Bronchial epithelial cell (primary cell): ENCODE measurements at regions not wholly inside any gene's neighbourhood (a gene's known extent, or its start where the extent isn't known, plus 50 kb on each side); places are given as distances from the start of the nearest gene placed in this dataset.
A peak's percentile ranks its signal among the peaks of the same experiment; 100 is the strongest.
"Not testable (repeated sequence)": the region's sequence is repeated elsewhere in the genome, so short reads cannot be mapped to it uniquely, and the experiment has no call there.

Source experiments
- DNase-seq: peaks from one replicate; pipeline ENCODE4 v3.0.0-alpha.2; 2010; ENCODE audit warnings: low read depth
- FAIRE-seq: peaks from 2 replicates; lab custom pipeline; 2011; peaks lifted over from hg19 to GRCh38; lab: Jason Lieb, UNC
- H3K27me3 ChIP-seq: 2 replicates; pipeline ENCODE4 v1.5.1; 2011; ENCODE audit warnings: low read length; ENCODE audit not compliant: control insufficient read depth, insufficient read depth
- H3K36me3 ChIP-seq: 2 replicates; pipeline ENCODE4 v1.5.1; 2011; ENCODE audit warnings: low read length; ENCODE audit not compliant: control insufficient read depth, insufficient read depth
- H3K4me3 ChIP-seq: 2 replicates; pipeline ENCODE4 v1.5.1; 2011; ENCODE audit warnings: mild to moderate bottlenecking, low read depth, low read length, control low read depth

DNA sequence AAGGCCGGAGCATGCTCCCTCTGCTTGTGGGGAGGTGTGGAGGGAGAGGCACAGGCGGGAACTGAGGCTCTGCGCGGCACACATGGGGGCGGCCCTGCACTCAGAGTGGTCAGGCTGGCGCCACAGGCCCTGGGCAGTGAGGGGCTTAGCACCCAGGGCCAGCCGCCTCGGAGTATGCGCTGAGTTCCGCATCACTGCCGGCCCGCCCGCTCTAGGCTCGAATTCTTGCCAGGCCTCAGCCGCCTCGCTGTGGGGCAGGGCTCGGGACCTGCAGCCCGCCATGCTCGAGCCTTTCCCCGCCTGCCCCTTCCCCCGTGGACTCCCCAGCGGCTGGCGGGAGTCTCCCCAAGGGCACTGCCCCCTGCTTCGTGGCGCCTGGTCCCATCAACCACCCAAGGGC is 905.9 kb downstream of the SPATA31A6 start:
- not testable (repeated sequence) for H3K36me3 ChIP-seq, H3K4me3 ChIP-seq, DNase-seq, H3K27me3 ChIP-seq, FAIRE-seq

DNA sequence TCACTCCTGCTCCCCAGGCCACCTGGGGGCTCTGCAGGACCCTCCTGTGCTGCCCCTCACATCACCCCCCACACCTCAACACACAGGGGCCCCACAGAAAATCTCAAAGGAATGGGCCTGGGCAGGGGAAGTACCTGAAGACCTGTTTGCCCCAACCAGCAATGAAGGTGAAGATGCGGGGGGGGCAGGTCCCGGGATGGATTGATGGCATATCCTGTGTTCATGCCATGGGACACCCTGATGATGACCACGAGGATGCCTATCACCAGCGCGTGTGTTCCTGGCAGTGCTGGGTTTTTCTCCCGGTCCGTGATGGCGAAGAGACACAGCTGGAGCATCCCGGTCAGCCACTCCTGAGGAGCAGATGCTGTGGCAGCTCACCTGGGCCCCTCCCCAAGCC is 926.9 kb downstream of the SPATA31A6 start:
- not testable (repeated sequence) for H3K4me3 ChIP-seq, H3K36me3 ChIP-seq, H3K27me3 ChIP-seq, DNase-seq, FAIRE-seq

DNA sequence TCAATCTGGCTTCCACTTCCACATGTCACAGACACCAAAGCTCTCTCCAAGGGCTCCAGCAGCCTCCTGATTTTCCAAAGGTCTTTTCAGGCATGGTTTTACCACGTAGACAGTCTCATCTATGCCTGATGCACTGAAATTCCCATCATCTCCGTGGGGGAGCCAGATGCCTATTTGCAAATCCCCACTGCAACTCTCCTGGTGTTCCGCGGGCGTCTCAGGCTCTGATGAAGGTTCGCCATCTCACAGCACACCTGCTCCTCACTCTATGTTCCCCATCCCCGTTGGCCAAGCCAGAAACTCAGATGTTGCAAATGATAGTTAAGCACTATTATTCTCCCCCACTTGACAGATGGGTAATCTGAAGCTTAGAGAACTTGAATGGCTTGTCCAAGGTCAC is 929.4 kb downstream of the SPATA31A6 start:
- not testable (repeated sequence) for H3K27me3 ChIP-seq, FAIRE-seq, DNase-seq, H3K36me3 ChIP-seq, H3K4me3 ChIP-seq

DNA sequence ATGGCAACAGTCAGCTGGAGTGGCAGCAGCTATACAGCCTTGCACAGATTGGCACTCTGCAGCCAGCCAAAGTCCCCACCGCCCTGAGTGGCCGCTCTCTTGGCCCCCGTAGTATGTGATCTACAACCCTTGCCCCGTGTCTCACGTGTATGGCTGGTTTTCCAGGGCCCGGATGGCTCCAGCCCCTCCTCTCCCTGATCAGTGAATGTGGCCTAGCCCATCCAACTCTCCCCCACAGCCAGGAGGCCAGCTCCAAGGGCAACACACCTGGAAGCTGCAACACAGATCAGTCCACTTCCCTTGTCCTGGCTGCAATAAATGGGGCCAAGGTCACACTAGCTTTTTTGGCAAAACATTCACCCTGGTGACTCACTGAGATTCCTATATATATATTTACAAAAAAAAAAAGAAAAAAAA is 932.4 kb downstream of the SPATA31A6 start:
- H3K27me3 ChIP-seq, H3K36me3 ChIP-seq, DNase-seq, FAIRE-seq, H3K4me3 ChIP-seq: not testable (repeated sequence)

DNA sequence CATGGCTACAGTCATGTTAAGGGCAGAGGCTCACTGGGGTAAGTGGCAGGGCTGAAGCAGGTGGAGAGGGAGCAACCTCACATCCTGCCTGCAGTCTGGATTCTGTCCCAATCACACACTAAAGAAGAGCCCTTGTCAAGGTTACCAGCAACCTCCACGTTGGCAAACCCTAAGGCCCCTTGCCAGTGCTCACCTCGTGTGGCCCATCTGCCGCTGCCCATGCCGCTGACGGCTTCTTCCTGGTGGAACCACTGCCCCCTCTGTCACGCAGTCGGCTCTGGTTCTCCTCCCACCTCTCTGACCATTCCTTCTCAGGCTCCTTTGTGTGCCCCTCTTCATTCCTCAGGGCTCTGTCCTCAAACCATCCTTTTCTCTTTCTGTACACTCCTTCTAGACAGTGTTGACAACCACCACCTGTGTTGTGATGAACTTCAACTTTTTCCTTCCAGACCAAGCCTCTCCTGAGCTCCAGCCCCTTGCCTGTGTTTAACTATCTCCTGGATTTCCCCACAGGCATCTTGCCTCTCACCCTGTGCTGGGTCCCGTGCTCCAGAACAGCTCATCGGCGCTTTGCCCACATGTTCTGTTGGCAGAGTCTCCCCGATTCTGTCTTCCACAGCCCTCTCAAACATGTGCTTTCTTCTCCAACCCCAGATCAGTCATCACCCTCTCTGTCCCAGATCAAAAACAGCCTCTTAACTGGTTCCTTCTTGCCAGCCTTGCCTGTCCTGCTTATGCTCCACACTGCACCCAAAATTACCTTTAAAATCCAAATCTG is 934.8 kb downstream of the SPATA31A6 start:
- H3K36me3 ChIP-seq, H3K4me3 ChIP-seq, DNase-seq, FAIRE-seq, H3K27me3 ChIP-seq: not testable (repeated sequence)

DNA sequence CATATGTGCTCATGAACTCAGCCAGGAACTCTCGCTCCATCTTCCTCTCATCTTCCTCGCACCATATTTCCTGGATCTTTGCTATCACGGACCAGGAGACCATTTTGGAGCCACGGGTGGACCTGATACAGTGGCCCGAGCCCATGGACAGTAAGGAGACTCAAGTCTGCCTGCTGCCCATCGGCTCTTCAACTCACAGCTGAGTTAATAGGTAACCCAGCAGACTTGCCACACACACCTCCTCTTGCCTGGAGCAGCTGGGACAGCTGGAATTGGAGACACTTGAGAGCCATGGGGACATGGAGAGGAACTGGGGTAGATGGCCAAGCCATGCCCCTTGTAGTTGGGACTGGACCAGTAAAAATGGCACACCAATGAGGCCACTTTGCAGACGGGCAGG is 936.1 kb downstream of the SPATA31A6 start:
- FAIRE-seq, H3K36me3 ChIP-seq, H3K27me3 ChIP-seq, DNase-seq, H3K4me3 ChIP-seq: not testable (repeated sequence)

DNA sequence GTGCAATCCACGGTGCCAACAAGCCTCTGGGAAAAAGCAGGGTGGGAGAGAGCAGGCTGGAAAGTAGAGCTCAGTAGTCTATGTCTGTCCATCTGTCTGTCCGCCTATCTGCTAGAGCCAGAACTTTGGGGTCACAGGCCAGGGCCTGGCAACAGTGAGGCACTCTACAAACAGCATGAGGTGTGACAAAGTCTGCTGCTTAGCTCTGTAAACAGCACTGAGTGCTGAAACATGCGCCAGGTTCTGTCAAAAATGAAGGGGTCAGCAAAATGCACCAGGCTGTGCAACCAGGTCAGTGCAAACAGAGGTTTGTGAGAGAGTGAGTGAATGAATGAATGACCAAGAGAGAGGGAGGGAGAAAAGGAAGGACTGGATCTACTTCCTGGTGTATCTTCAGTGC is 936.5 kb downstream of the SPATA31A6 start:
- not testable (repeated sequence) for H3K36me3 ChIP-seq, H3K4me3 ChIP-seq, FAIRE-seq, DNase-seq, H3K27me3 ChIP-seq

DNA sequence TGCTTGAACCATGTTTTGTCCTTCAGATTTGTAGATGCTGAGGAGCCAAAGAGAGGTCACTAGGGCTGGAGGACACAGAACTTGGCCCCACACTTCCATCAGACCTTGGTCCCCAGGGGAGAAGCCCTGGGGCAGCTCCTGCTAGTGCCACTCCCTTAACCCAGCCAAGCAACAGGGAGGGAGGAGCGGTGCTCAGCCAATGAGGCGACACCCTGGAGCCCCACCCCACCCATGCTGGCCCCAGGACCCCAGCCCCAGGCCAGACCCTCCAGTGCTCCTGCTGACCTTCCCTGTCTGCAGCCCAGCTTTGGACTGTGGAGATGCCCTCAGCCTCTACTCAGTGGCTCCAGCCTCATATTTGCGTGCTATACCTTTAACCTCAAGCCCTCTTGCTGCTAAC is 942.4 kb downstream of the SPATA31A6 start:
- not testable (repeated sequence) for H3K4me3 ChIP-seq, DNase-seq, FAIRE-seq, H3K27me3 ChIP-seq, H3K36me3 ChIP-seq

DNA sequence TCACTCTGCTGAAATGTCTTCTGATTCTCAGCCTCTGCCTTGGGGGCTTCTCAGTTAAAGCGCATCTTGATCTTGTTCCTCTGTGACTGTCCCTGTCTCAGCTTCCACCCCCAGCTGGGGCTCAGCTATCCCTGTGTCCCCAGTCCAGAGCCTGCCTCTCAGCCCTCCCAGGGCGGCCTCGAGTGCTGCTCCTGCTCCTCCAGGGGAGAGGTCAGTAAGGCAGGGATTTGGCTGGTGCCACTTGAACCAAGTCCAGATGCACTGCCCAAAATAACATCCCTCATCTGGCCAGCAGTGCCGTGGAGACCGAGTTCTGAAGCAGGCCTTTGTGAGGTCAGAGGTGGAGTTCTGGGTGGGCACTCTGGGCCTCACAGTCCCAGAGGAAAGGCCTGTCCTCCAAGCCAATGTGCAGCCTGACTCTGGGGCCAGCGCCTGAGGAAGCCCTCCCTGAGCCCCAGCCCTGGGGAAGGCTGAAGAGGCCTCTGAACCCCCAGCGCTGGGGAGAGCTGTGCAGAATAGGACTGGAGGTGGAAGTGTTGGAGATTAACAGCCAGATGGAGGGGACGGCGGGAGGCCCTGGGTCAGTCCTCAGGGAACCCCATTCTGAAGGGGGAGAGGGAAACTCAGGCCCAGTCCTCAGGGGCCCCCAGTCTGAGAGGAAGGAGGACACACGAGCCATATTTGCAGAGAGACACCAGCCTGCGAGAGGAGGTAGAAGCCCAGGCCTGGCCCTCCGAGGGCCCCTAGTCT is 943.7 kb downstream of the SPATA31A6 start:
- H3K4me3 ChIP-seq, FAIRE-seq, H3K27me3 ChIP-seq, H3K36me3 ChIP-seq, DNase-seq: not testable (repeated sequence)

DNA sequence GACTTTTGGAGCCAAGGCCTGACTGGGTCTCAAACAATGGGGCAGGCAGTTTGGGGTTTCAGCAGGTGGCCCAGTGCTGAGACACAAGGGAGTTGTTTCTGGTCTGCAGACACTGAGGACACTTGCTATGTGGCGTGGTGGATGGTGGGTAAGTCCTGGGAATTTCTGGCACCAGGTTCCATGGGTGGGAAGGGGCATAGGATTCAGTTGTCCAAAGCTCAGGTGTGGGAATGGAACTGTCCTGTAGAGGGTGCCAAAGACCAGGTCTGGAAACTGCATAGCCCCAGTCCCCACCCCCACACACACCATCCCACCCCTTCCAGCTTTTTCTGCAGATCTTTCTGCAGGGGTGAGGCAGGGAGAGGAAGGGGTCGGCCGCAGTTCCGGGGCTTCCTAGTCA is 944.5 kb downstream of the SPATA31A6 start:
- H3K4me3 ChIP-seq, DNase-seq, H3K36me3 ChIP-seq, FAIRE-seq, H3K27me3 ChIP-seq: not testable (repeated sequence)

DNA sequence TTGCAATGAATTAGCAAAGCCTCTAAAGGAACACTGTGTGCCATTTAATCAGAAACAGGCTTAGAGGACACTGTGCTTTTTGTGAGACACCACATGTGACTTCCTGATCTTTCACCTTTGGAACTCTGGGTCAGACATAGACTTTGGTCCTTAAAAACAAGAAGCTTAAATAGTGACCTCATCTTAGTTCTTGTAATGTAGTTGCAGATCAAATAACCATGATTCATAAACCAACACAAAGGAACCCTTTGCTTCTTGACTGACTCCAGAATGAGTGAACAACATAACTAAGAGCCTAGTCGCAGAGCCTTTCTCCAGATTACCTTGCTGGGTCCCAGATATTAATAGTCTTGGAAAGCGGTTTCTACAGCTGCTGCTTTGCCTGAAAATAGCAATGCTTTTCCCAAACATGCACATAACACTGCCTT is 947.3 kb downstream of the SPATA31A6 start:
- H3K4me3 ChIP-seq, H3K27me3 ChIP-seq, H3K36me3 ChIP-seq, FAIRE-seq: not testable (repeated sequence)
- DNase-seq, result peak; percentile 40

DNA sequence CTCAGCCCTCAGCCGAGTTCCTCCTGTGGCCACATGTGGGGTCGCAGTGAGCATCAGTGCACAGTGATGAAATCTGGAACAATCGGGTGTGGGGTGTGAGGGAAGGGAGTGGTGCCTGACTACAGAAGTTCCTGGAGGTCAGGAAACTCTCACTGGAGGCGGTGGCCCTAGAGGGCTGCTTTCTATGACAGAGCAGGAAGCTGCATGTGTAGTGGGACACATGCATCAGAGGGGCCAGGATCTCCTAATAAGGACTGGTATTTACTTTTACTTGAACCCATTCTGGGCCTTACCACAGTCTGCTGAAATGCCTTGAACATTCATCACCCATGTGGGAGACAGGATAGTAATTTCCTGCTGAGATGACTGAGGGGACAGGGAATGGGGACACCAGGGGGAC is 952.0 kb downstream of the SPATA31A6 start:
- DNase-seq, result peak; percentile 7
- not testable (repeated sequence) for H3K4me3 ChIP-seq, H3K36me3 ChIP-seq, FAIRE-seq, H3K27me3 ChIP-seq

DNA sequence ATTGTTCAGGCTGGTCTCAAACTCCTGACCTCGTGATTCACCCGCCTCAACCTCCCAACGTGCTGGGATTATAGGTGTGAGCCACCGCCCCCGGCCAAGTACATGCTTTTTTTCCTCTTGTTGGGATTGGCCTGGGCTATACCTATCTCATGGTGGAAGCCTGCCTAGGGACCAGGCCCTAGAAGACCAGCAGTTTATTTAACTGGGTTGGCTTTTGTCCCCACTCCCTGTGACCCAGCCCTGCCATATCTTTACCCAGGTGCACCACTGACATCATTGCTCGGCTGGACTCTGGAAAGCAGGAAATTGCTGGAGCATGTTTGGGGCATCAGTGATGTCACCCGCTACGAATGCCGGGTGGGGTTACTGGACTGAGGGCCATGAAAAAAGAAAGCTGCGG is 955.5 kb downstream of the SPATA31A6 start:
- FAIRE-seq, DNase-seq, H3K27me3 ChIP-seq, H3K4me3 ChIP-seq, H3K36me3 ChIP-seq: not testable (repeated sequence)

DNA sequence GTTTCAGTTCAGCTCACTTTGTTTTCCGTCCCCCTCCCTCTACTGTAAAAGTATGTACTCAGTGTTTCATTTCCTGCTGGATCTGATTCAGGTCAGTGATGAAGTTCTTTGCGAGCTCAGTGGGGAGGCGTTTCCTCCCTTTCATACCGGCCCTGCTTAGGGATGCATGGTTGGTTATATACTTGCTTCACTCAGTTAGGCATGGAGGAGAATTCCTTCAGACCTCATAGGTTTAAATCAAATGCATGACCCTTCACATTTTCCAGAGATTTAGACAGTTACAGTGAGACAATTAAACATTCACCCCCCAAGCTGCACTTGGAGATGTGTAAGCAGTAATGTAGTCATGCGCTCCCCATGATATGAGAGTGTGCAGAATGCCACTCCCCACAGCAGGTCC is 955.9 kb downstream of the SPATA31A6 start:
- not testable (repeated sequence) for FAIRE-seq, H3K27me3 ChIP-seq, H3K36me3 ChIP-seq, DNase-seq, H3K4me3 ChIP-seq
